ENCODE measurements at regions not wholly inside any gene's neighbourhood (a gene's known extent, or its start where the extent isn't known, plus 50 kb on each side); places are given as distances from the start of the nearest gene placed in this dataset.

GRCh38 chr4:184537269-184538022 lies 63.1 kb upstream of the IRF2 start (continued):
- TF ChIP-seq ZNF619 (CRISPR knock-in tag; IDR thresholded peaks at IDR 0.05) (peak; percentile 12; the same call in 1 of the 2 replicates), SP4 (CRISPR knock-in tag; IDR thresholded peaks at IDR 0.05) (peak; percentile 45; the same call in 1 of the 2 replicates), ZNF331 (CRISPR knock-in tag; IDR thresholded peaks at IDR 0.05) (peak; percentile 46; the same call in 1 of the 2 replicates), SOX5 (CRISPR knock-in tag; IDR thresholded peaks at IDR 0.05; ENCODE audit: borderline replicate concordance) (0 out of 2 replicates have a peak, but pooled peaks have one; percentile 14), MAZ (IDR thresholded peaks at IDR 0.05; ENCODE audit: borderline replicate concordance, low read depth, low read length) (peak; percentile 82), MAZ (CRISPR knock-in tag; IDR thresholded peaks at IDR 0.05; ENCODE audit: low read depth) (peak; percentile 65; the same call in 1 of the 2 replicates), SNRNP70 (IDR thresholded peaks at IDR 0.05; ENCODE audit: low read depth, low read length) (no peak), ZFY (CRISPR knock-in tag; IDR thresholded peaks at IDR 0.05) (0 out of 2 replicates have a peak, but pooled peaks have one; percentile 10), IRF2 (CRISPR knock-in tag; IDR thresholded peaks at IDR 0.05) (peak; percentile 32; the same call in 1 of the 2 replicates), ETV5 (CRISPR knock-in tag; IDR thresholded peaks at IDR 0.05; ENCODE audit: borderline replicate concordance) (peak; percentile 65), ZBTB25 (CRISPR knock-in tag; IDR thresholded peaks at IDR 0.05) (no peak), ZNF816 (CRISPR knock-in tag; IDR thresholded peaks at IDR 0.05; ENCODE audit: borderline replicate concordance) (peak; percentile 87), NONO (IDR thresholded peaks at IDR 0.05) (no peak), NONO (CRISPR knock-in tag; conservative IDR thresholded peaks at IDR 0.05) (peak; percentile 53; the same call in 1 of the 2 replicates), KDM5A (IDR thresholded peaks at IDR 0.05; ENCODE audit: borderline replicate concordance, low read length) (peak; percentile 85; the same call in 1 of the 2 replicates), POLR2AphosphoS5 (IDR thresholded peaks at IDR 0.05; ENCODE audit: low read depth, low read length) (peak; percentile 95), ZNF772 (CRISPR knock-in tag; IDR thresholded peaks at IDR 0.05) (peak; percentile 82), PAF1 (CRISPR knock-in tag; IDR thresholded peaks at IDR 0.05) (no peak), ZSCAN31 (CRISPR knock-in tag; IDR thresholded peaks at IDR 0.05; ENCODE audit: low read depth) (peak; percentile 63; the same call in 1 of the 2 replicates), ATF4 (CRISPR knock-in tag; IDR thresholded peaks at IDR 0.05) (no peak)
- TF ChIP-seq, protein P1, sequence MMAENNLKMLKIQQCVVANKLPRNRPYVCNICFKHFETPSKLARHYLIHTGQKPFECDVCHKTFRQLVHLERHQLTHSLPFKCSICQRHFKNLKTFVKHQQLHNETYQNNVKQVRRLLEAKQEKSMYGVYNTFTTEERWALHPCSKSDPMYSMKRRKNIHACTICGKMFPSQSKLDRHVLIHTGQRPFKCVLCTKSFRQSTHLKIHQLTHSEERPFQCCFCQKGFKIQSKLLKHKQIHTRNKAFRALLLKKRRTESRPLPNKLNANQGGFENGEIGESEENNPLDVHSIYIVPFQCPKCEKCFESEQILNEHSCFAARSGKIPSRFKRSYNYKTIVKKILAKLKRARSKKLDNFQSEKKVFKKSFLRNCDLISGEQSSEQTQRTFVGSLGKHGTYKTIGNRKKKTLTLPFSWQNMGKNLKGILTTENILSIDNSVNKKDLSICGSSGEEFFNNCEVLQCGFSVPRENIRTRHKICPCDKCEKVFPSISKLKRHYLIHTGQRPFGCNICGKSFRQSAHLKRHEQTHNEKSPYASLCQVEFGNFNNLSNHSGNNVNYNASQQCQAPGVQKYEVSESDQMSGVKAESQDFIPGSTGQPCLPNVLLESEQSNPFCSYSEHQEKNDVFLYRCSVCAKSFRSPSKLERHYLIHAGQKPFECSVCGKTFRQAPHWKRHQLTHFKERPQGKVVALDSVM (CRISPR knock-in tag; IDR thresholded peaks at IDR 0.05): no peak
- TF ChIP-seq, protein P2, sequence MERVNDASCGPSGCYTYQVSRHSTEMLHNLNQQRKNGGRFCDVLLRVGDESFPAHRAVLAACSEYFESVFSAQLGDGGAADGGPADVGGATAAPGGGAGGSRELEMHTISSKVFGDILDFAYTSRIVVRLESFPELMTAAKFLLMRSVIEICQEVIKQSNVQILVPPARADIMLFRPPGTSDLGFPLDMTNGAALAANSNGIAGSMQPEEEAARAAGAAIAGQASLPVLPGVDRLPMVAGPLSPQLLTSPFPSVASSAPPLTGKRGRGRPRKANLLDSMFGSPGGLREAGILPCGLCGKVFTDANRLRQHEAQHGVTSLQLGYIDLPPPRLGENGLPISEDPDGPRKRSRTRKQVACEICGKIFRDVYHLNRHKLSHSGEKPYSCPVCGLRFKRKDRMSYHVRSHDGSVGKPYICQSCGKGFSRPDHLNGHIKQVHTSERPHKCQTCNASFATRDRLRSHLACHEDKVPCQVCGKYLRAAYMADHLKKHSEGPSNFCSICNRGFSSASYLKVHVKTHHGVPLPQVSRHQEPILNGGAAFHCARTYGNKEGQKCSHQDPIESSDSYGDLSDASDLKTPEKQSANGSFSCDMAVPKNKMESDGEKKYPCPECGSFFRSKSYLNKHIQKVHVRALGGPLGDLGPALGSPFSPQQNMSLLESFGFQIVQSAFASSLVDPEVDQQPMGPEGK (CRISPR knock-in tag; IDR thresholded peaks at IDR 0.05): peak; percentile 44; the same call in 1 of the 2 replicates

Measured in HepG2 (cell line).